MCF 10A (cell line): ENCODE measurements at regions not wholly inside any gene's neighbourhood (a gene's known extent, or its start where the extent isn't known, plus 50 kb on each side); places are given as distances from the start of the nearest gene placed in this dataset.

ENCODE experiments used
- BruUV-seq: library from RNA; stranded (reverse); fragments of 400-500 nt; replicated peaks from 2 replicates; lab custom pipeline; 2021; lab: Mats Ljungman, UMichigan
- CTCF ChIA-PET: fragments of 300-600 bp; sonication (Branson Sonifier 250); formaldehyde crosslinking; extraction: SDS; loops from one replicate; lab custom pipeline; 2021; ENCODE audit warnings: antibody characterized with exemption, inconsistent platforms; lab: Yijun Ruan, JAX
- POLR2A ChIA-PET: fragments of 300-600, 350-650 bp; sonication (Branson Sonifier 250); formaldehyde crosslinking; extraction: SDS; loops from one replicate; lab custom pipeline; 2020; ENCODE audit warnings: antibody characterized with exemption, inconsistent platforms; lab: Yijun Ruan, JAX
- DNase-seq: peaks from one replicate; pipeline ENCODE4 v3.0.0-alpha.2; 2018; ENCODE audit not compliant: unreplicated experiment
- H3K27ac Mint-ChIP-seq: one replicate; pipeline ENCODE4 v1.8.0; 2022; ENCODE audit warnings: mild to moderate bottlenecking, low read depth, mixed read lengths; ENCODE audit not compliant: unreplicated experiment
- H3K27me3 Mint-ChIP-seq: one replicate; pipeline ENCODE4 v1.8.0; 2022; ENCODE audit warnings: mixed read lengths; ENCODE audit not compliant: insufficient read depth, unreplicated experiment
- H3K36me3 Mint-ChIP-seq: one replicate; pipeline ENCODE4 v1.8.0; 2022; ENCODE audit warnings: mild to moderate bottlenecking, moderate library complexity, mixed read lengths; ENCODE audit not compliant: insufficient read depth, unreplicated experiment
- H3K4me1 Mint-ChIP-seq: one replicate; pipeline ENCODE4 v1.8.0; 2022; ENCODE audit warnings: mixed read lengths; ENCODE audit not compliant: insufficient read depth, unreplicated experiment
- H3K4me3 Mint-ChIP-seq: one replicate; pipeline ENCODE4 v1.8.0; 2022; ENCODE audit warnings: mild to moderate bottlenecking, moderate library complexity, mixed read lengths; ENCODE audit not compliant: unreplicated experiment
- H3K9me3 Mint-ChIP-seq: one replicate; pipeline ENCODE4 v1.8.0; 2022; ENCODE audit warnings: mixed read lengths; ENCODE audit not compliant: unreplicated experiment
- CTCF ChIP-seq: fragments of 200-600 bp; IDR thresholded peaks from one replicate; pipeline ENCODE4 v1.8.0; 2022; ENCODE audit warnings: antibody characterized with exemption, mild to moderate bottlenecking; ENCODE audit not compliant: unreplicated experiment
- intact Hi-C: fragments of 100-400 bp; cut with micrococcal nuclease; formaldehyde crosslinking; loops from 2 replicates; pipeline ENCODE4 v1.14.1; 2022

DNA sequence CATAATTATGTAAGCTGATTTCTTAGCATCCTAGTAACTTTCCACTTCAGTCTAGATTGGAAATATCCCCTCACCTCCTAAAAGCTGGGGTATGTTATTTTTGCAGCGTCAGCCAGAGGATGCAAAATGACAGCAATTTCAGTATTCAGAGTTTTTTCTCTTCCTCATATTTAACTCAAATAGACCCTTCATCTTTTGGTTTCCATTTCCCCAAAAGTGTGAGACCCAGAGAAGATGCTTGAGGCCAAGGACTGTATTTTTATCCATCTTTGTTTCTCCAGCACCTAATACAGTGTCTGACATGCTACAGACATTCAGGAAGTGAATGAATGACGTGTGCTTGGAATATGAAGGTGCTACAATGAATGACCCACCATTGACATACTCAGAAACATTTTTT, 75.5 kb upstream of the RANBP3L start:
- Mint-ChIP-seq H3K4me1 (peaks cover 34% of the 10 kb centered on the region), H3K36me3 (peaks cover 6% of the 10 kb centered on the region), H3K4me3 (no peak overlapping the region), H3K9me3 (no peaks in the 10 kb centered on the region), H3K27me3 (no peaks in the 10 kb centered on the region), H3K27ac (no peak overlapping the region)
- no peak for DNase-seq
- ChIA-PET POLR2A (no interaction called here), CTCF (interaction anchor here (0.9 to 1.3 kb wide), 5 partner anchors 14 to 313 kb away, joined by 3 to 5 read pairs (median 3); no protein-coding TSS in a partner anchor)
- intact Hi-C loops: no loop called here
- TF ChIP-seq CTCF: no peak
- BruUV-seq: no TSS peak

DNA sequence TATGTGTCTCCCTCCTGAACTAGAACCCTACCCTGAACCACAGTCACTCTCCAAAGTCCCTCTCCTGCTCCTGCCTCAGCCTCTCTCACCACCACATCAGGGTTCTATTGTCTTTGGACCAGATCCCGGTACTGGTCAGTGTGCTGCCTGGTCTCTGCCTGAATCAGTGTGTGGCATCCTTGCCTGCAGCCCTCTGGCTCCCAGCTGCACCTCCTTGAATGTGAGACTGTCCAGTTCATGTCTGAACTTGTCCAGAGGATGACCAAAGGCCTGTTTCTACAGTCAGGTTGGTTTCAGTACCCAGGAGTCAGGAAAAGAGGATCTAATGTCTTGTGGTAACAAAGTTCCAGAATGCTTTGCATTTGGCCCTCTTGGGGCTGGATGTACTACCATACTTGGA, 76.8 kb upstream of the RANBP3L start:
- intact Hi-C loops: no loop called here
- Mint-ChIP-seq H3K9me3 (no peaks in the 10 kb centered on the region), H3K4me1 (peaks cover 23% of the 10 kb centered on the region), H3K4me3 (no peak overlapping the region), H3K27ac (peak overlapping the region; percentile 70), H3K27me3 (no peaks in the 10 kb centered on the region), H3K36me3 (peaks cover 6% of the 10 kb centered on the region)
- POLR2A ChIA-PET: interaction anchor here (0.5 to 2.5 kb wide), 5 partner anchors 10 to 226 kb away, joined by 3 to 9 read pairs (median 3); partner anchors contain the start of genes RANBP3L and SKP2
- BruUV-seq: no TSS peak
- DNase-seq: peak; percentile 83
- CTCF ChIA-PET: interaction anchor here (0.7 kb wide), 1 partner anchor 32 kb away, joined by 3 read pairs; no protein-coding TSS in a partner anchor
- TF ChIP-seq CTCF: no peak

DNA sequence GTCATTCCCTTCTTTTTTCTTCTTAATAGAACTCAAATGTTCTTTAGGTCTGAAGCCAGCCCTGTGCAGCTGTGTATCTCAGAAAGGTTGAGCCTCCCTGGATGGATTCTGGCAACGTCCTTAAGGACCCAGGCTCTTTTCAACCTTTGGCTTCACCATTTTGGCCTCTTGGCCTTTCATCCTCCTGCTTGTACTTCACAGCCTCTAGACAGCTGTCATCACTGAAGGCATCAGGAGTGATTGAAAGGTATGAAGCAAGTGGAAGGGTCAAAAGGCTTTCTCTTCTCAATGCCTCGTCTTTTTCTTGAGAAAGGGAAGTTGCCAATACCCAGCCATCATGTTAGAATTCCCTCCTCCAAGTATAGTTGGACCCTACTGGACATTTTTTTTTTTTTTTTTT, 81.2 kb upstream of the RANBP3L start:
- Mint-ChIP-seq H3K27ac (no peak overlapping the region), H3K36me3 (peaks cover 6% of the 10 kb centered on the region), H3K27me3 (no peaks in the 10 kb centered on the region), H3K4me3 (no peak overlapping the region), H3K9me3 (no peaks in the 10 kb centered on the region), H3K4me1 (peaks cover 12% of the 10 kb centered on the region)
- POLR2A ChIA-PET: interaction anchor here (1.6 kb wide), 1 partner anchor 8 kb away, joined by 7 read pairs; no protein-coding TSS in a partner anchor
- no peak for DNase-seq
- no peak for TF ChIP-seq CTCF
- no TSS peak for BruUV-seq
- CTCF ChIA-PET: no interaction called here
- intact Hi-C loops: no loop called here

- Mint-ChIP-seq H3K4me3 (no peak overlapping the region), H3K27me3 (no peaks in the 10 kb centered on the region), H3K9me3 (no peaks in the 10 kb centered on the region), H3K27ac (no peak overlapping the region), H3K4me1 (peaks cover 4% of the 10 kb centered on the region), H3K36me3 (no peaks in the 10 kb centered on the region)
- ChIA-PET POLR2A (interaction anchor here (1.2 kb wide), 1 partner anchor 10 kb away, joined by 4 read pairs; no protein-coding TSS in a partner anchor), CTCF (interaction anchor here (0.8 kb wide), 1 partner anchor 103 kb away, joined by 3 read pairs; no protein-coding TSS in a partner anchor)
- TF ChIP-seq CTCF: no peak
- intact Hi-C loops: no loop called here
- BruUV-seq: no TSS peak
- DNase-seq: no peak
Observed at GRCh38 chr5:36383942-36384341, 82.2 kb upstream of the RANBP3L start.
